PC-9 (cell line): ENCODE measurements at regions not wholly inside any gene's neighbourhood (a gene's known extent, or its start where the extent isn't known, plus 50 kb on each side); places are given as distances from the start of the nearest gene placed in this dataset.

Source experiments
- CTCF ChIP-seq: fragments of 200-600 bp; sonication (generic); conservative IDR thresholded peaks from 2 replicates; pipeline ENCODE4 v1.6.1; 2017; ENCODE audit warnings: mixed run types, antibody characterized with exemption, mild to moderate bottlenecking, moderate library complexity
- EZH2 ChIP-seq: fragments of 200-600 bp; sonication (generic); IDR thresholded peaks from 2 replicates; pipeline ENCODE4 v1.8.0; 2017; ENCODE audit warnings: antibody characterized with exemption, low read depth

DNA sequence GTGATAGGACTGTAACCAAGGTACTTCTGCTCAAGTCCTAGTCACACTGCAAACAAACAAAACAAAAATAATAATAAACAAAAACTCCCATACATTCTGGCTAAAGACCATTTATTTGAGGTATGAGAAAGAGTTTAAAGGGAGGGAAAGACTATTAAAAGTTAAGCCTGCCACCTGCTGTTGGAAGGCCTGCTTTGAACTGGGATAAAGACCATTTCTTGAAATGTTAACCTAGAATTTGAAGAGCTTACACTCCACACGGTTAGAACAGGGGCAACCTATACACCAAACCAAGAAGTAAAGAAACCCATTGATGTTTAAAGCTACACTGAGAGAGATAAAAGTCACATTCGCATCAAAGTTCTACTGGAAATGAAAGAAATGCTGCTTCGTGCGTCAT lies 548.7 kb upstream of the DIPK2B start:
- TF ChIP-seq CTCF (no peak), EZH2 (no peak)
